HEK293T (cell line): ENCODE measurements at regions not wholly inside any gene's neighbourhood (a gene's known extent, or its start where the extent isn't known, plus 50 kb on each side); places are given as distances from the start of the nearest gene placed in this dataset.
"Not testable (repeated sequence)": the region's sequence is repeated elsewhere in the genome, so short reads cannot be mapped to it uniquely, and the experiment has no call there.

Experiments
- CTCF ChIA-PET: fragments of 350-600 bp; formaldehyde crosslinking; extraction: SDS; loops from one replicate; lab custom pipeline; 2021; ENCODE audit warnings: antibody characterized with exemption, inconsistent platforms; lab: Yijun Ruan, JAX
- POLR2A ChIA-PET: fragments of 350-600 bp; formaldehyde crosslinking; extraction: SDS; loops from one replicate; lab custom pipeline; 2020; ENCODE audit warnings: antibody characterized with exemption, inconsistent platforms; lab: Yijun Ruan, JAX
- DNase-seq: peaks from one replicate; pipeline ENCODE4 v3.0.0; 2012; ENCODE audit warnings: mixed read lengths; ENCODE audit errors: extremely low spot score
- ARNT ChIP-seq: fragments of 450-650 bp; IDR thresholded peaks from 2 replicates; pipeline ENCODE4 v1.6.1; 2017; ENCODE audit warnings: mild to moderate bottlenecking
- BHLHE40 ChIP-seq: fragments of 450-650 bp; IDR thresholded peaks from 2 replicates; pipeline ENCODE4 v1.6.1; 2016; ENCODE audit warnings: mild to moderate bottlenecking, moderate library complexity, borderline replicate concordance
- CTBP1 ChIP-seq: fragments of 450-650 bp; IDR thresholded peaks from 2 replicates; pipeline ENCODE4 v1.6.1; 2016; ENCODE audit warnings: borderline replicate concordance
- ELF4 ChIP-seq: fragments of 450-650 bp; IDR thresholded peaks from 2 replicates; pipeline ENCODE4 v1.6.1; 2017; ENCODE audit warnings: antibody characterized with exemption
- FOXA1 ChIP-seq: fragments of 450-650 bp; IDR thresholded peaks from 2 replicates; pipeline ENCODE4 v1.6.1; 2016; ENCODE audit warnings: mild to moderate bottlenecking
- FOXK2 ChIP-seq: fragments of 450-650 bp; IDR thresholded peaks from 2 replicates; pipeline ENCODE4 v1.6.1; 2016; ENCODE audit warnings: mild to moderate bottlenecking
- FOXM1 ChIP-seq: fragments of 450-650 bp; IDR thresholded peaks from 2 replicates; pipeline ENCODE4 v1.6.1; 2017; ENCODE audit warnings: mild to moderate bottlenecking, borderline replicate concordance
- HDGF ChIP-seq: fragments of 450-650 bp; IDR thresholded peaks from 2 replicates; pipeline ENCODE4 v1.6.1; 2017; ENCODE audit warnings: antibody characterized with exemption, borderline replicate concordance
- L3MBTL2 ChIP-seq: fragments of 450-650 bp; conservative IDR thresholded peaks from 2 replicates; pipeline ENCODE4 v1.6.1; 2016; ENCODE audit warnings: mild to moderate bottlenecking
- LEF1 ChIP-seq: fragments of 450-650 bp; IDR thresholded peaks from 2 replicates; pipeline ENCODE4 v1.6.1; 2017; ENCODE audit warnings: mild to moderate bottlenecking, borderline replicate concordance
- NFRKB ChIP-seq: fragments of 450-650 bp; IDR thresholded peaks from 2 replicates; pipeline ENCODE4 v1.6.1; 2016; ENCODE audit warnings: mild to moderate bottlenecking, moderate library complexity
- SP1 ChIP-seq: fragments of 450-650 bp; IDR thresholded peaks from 2 replicates; pipeline ENCODE4 v1.6.1; 2017
- SUZ12 ChIP-seq: fragments of 450-650 bp; IDR thresholded peaks from 2 replicates; pipeline ENCODE4 v1.6.1; 2016; ENCODE audit warnings: mild to moderate bottlenecking
- TARDBP ChIP-seq: fragments of 450-650 bp; IDR thresholded peaks from 2 replicates; pipeline ENCODE4 v1.6.1; 2016
- ZNF384 ChIP-seq: fragments of 450-650 bp; IDR thresholded peaks from 2 replicates; pipeline ENCODE4 v1.6.1; 2016
- TF ChIP-seq, protein P1 (sequence below): fragments of 450-650 bp; IDR thresholded peaks from 2 replicates; pipeline ENCODE4 v1.6.1; 2016

GRCh38 chr9:24242576-24242975, 303.1 kb downstream of the IZUMO3 start:
- TF ChIP-seq TARDBP (no peak), SUZ12 (no peak), FOXK2 (no peak), SP1 (no peak), ZNF384 (no peak), FOXM1 (no peak), ELF4 (no peak), ARNT (no peak), HDGF (no peak), FOXA1 (no peak), BHLHE40 (no peak), NFRKB (no peak), LEF1 (no peak), CTBP1 (no peak), L3MBTL2 (no peak)
- TF ChIP-seq, protein P1, sequence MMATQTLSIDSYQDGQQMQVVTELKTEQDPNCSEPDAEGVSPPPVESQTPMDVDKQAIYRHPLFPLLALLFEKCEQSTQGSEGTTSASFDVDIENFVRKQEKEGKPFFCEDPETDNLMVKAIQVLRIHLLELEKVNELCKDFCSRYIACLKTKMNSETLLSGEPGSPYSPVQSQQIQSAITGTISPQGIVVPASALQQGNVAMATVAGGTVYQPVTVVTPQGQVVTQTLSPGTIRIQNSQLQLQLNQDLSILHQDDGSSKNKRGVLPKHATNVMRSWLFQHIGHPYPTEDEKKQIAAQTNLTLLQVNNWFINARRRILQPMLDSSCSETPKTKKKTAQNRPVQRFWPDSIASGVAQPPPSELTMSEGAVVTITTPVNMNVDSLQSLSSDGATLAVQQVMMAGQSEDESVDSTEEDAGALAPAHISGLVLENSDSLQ, result no peak
- DNase-seq, result no peak
- CTCF ChIA-PET, result no interaction called here
- POLR2A ChIA-PET, result no interaction called here

GRCh38 chr9:24218656-24219055, 327.0 kb downstream of the IZUMO3 start:
- POLR2A ChIA-PET, result no interaction called here
- TF ChIP-seq CTBP1 (no peak), BHLHE40 (no peak), L3MBTL2 (no peak), ZNF384 (no peak), ARNT (no peak), FOXA1 (no peak), ELF4 (no peak), NFRKB (no peak)
- DNase-seq, result no peak
- CTCF ChIA-PET, result no interaction called here

- CTCF ChIA-PET, result no interaction called here
- no peak for TF ChIP-seq HDGF
- no peak for TF ChIP-seq NFRKB
- TF ChIP-seq ELF4, result no peak
- no peak for TF ChIP-seq SP1
- no peak for TF ChIP-seq ARNT
- TF ChIP-seq ZNF384, result no peak
- no peak for TF ChIP-seq FOXM1
- TF ChIP-seq CTBP1, result no peak
- no peak for TF ChIP-seq FOXK2
- TF ChIP-seq FOXA1, result no peak
- no peak for TF ChIP-seq LEF1
- POLR2A ChIA-PET, result no interaction called here
- no peak for DNase-seq
Measured at GRCh38 chr9:24210641-24211040, 335.1 kb downstream of the IZUMO3 start.

GRCh38 chr9:24189986-24190385, 355.7 kb downstream of the IZUMO3 start:
- ChIA-PET CTCF (no interaction called here), POLR2A (no interaction called here)
- TF ChIP-seq NFRKB (no peak), L3MBTL2 (no peak), FOXK2 (no peak), ELF4 (no peak), ARNT (no peak)
- no peak for DNase-seq

DNA sequence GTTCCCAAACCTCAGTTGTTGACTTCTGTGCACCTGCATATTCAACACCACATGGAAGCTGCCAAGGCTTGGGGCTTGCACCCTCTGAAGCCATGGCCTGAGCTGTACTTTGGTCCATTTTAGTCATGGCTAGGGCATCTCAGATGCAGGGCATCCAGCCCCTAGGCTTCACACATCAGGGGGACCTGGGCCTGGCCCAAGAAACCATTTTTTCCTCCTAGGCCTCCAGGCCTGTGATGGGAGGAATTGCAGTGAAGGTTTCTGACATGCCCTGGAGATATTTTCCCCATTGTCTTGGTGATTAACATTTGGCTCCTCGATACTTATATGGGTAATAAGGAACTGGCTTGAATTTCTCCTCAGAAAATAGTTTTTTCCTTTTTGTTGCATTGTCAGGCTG, 354.5 kb upstream of the ELAVL2 start:
- DNase-seq, POLR2A ChIA-PET, CTCF ChIA-PET: not testable (repeated sequence)

GRCh38 chr9:24144796-24145195, 318.8 kb upstream of the ELAVL2 start:
- ChIA-PET CTCF (no interaction called here), POLR2A (no interaction called here)
- TF ChIP-seq FOXK2 (no peak), ARNT (no peak), FOXA1 (no peak), CTBP1 (no peak)
- TF ChIP-seq, protein P1, result no peak
- no peak for DNase-seq

GRCh38 chr9:24135072-24135471, 309.0 kb upstream of the ELAVL2 start:
- POLR2A ChIA-PET, DNase-seq, CTCF ChIA-PET: not testable (repeated sequence)

GRCh38 chr9:24132244-24132643, 306.2 kb upstream of the ELAVL2 start:
- TF ChIP-seq FOXM1 (no peak), FOXA1 (no peak), L3MBTL2 (no peak), ELF4 (no peak), LEF1 (no peak), SUZ12 (no peak), ARNT (no peak), CTBP1 (no peak), TARDBP (no peak), ZNF384 (no peak), FOXK2 (no peak), NFRKB (no peak), BHLHE40 (no peak), SP1 (no peak), HDGF (no peak)
- TF ChIP-seq, protein P1, result no peak
- ChIA-PET POLR2A (no interaction called here), CTCF (no interaction called here)
- no peak for DNase-seq
